Stomach (tissue), 8 donors: ENCODE measurements at regions not wholly inside any gene's neighbourhood (a gene's known extent, or its start where the extent isn't known, plus 50 kb on each side); places are given as distances from the start of the nearest gene placed in this dataset.

Experiments used
- DNase-seq, 2 donors: peaks; one replicate each; pipeline versions ENCODE4 v3.0.0 to v3.0.0-alpha.2; 2013 to 2019
- H3K27ac ChIP-seq, 5 donors: fragments of 200-600 bp in 4 of 5; sonication (generic) in 4 of 5; one replicate each; pipeline ENCODE4 v1.5.1; 2013 to 2019; ENCODE audit warnings: mild to moderate bottlenecking in 1 of 5, moderate library complexity in 1 of 5
- H3K27me3 ChIP-seq, 3 donors: fragments of 200-600 bp; sonication (generic); one replicate each; pipeline ENCODE4 v1.5.1; 2017 to 2019; ENCODE audit warnings: mixed run types in 1 of 3
- H3K36me3 ChIP-seq, 4 donors: fragments of 200-600 bp; sonication (generic); 1 replicate in 3 of 4; 2 replicates in 1 of 4; pipeline ENCODE4 v1.5.1; 2016 to 2019
- H3K4me1 ChIP-seq, 4 donors: fragments of 200-600 bp; sonication (generic); one replicate each; pipeline ENCODE4 v1.5.1; 2016 to 2019
- H3K4me3 ChIP-seq, 4 donors: fragments of 200-600 bp; sonication (generic) in 3 of 4; one replicate each; pipeline ENCODE4 v1.5.1; 2016 to 2019; ENCODE audit warnings: mild to moderate bottlenecking in 1 of 4
- H3K9me3 ChIP-seq, 4 donors: fragments of 200-600 bp; sonication (generic); one replicate each; pipeline ENCODE4 v1.5.1; 2016 to 2019
- CTCF ChIP-seq, 7 experiments: fragments of 450-650 bp in 4 of 7; fragments of 200-600 bp in 3 of 7; sonication (generic) in 3 of 7; IDR thresholded peaks; one replicate each; pipeline ENCODE4 v1.5.1; 2016 to 2019; ENCODE audit warnings: antibody characterized with exemption in 7 of 7, control low read depth in 2 of 7, mild to moderate bottlenecking in 1 of 7
- EP300 ChIP-seq: sonication (generic); formaldehyde crosslinking; IDR thresholded peaks from one replicate; pipeline ENCODE4 v1.6.1; 2017; ENCODE audit warnings: antibody characterized with exemption
- POLR2A ChIP-seq, 4 donors: fragments of 450-650 bp; IDR thresholded peaks; one replicate each; pipeline ENCODE4 v1.6.1; 2016; ENCODE audit warnings: antibody characterized with exemption in 4 of 4, control low read depth in 2 of 4, mild to moderate bottlenecking in 1 of 4, moderate library complexity in 1 of 4
- POLR2AphosphoS5 ChIP-seq, 3 donors: sonication (generic); formaldehyde crosslinking; IDR thresholded peaks; one replicate each; pipeline ENCODE4 v1.6.1; 2016; ENCODE audit warnings: antibody characterized with exemption in 3 of 3
- WGBS, 5 donors: extraction: QIAGEN DNeasy Blood & Tissue Kit in 3 of 5; methylation state at CpG; one replicate each; pipeline versions ENCODE4 v1.1.5 to v1.1.7; 2013 to 2018; 5-methylcytosine and 5-hydroxymethylcytosine counted together
- intact Hi-C: fragments of 100-400 bp; cut with DNase I; formaldehyde crosslinking; loops from one replicate; pipeline ENCODE4 v1.15.1; 2023; ENCODE audit warnings: low total_unique reads
- donor health status: healthy with polysubstance abuse.
- donor health status: Bipolar disorder and iron deficiency.
- donor health status: healthy.

DNA sequence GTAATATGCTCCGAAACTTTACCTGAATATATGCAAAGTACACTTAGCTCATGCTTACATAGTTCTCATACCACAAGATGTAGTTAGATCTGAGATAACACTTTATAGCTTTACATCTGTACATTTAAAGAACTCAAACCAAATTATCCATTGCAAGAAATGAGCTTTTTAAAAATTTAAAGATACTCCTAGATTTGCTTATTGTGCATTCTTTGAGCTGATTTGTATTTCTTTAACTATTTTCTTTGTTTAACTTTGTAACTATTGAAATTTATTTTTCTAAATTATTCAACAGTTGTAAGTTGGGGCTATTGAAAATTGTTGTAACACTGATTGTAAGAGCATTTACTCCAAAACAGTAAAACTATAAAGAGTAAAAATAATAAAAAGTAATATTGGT lies 340.2 kb upstream of the NOVA1 start:
- WGBS, 5 donors = 64 to 95% (median 85%) methylated on average over 1 of the region's 1 CpG
- H3K36me3 ChIP-seq = no peaks in the 10 kb centered on the region
- H3K4me3 ChIP-seq = no peak overlapping the region
- H3K27ac ChIP-seq = no peak overlapping the region
- no peaks in the 10 kb centered on the region for H3K4me1 ChIP-seq
- H3K27me3 ChIP-seq = no peaks in the 10 kb centered on the region
- intact Hi-C loops = no loop called here
- H3K9me3 ChIP-seq = no peaks in the 10 kb centered on the region
- DNase-seq = no peak
- TF ChIP-seq POLR2AphosphoS5 (IDR thresholded peaks at IDR 0.05) (no peak), EP300 (no peak), POLR2A (IDR thresholded peaks at IDR 0.05) (no peak), CTCF (IDR thresholded peaks at IDR 0.05) (no peak)

DNA sequence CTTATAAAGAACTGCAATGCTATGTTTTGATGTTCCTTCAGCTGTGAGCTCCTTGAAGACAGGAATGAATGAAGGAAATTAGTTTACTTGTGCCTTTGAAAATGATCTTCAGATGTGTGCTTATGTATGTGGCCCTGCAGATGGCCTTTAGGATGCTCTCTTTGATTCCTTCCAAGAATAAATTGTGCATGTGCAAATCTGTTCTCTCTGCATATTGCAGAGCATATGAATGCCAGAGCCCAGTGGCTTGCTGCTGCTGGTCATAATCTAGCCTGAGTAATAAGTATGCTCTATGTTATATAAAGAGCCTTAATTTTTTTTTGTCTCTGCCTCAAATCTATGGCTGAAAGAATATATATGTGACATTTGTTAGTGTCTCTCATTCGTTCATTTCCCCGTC lies 341.9 kb upstream of the NOVA1 start:
- Histone ChIP-seq H3K9me3 (no peaks in the 10 kb centered on the region), H3K4me3 (no peak overlapping the region), H3K36me3 (no peaks in the 10 kb centered on the region), H3K27me3 (no peaks in the 10 kb centered on the region), H3K27ac (no peak overlapping the region), H3K4me1 (no peaks in the 10 kb centered on the region)
- 79 to 91% (median 86%) methylated on average over 2 of the region's 2 CpGs for WGBS, 5 donors
- no peak for DNase-seq
- TF ChIP-seq EP300 = no peak
- no peak for TF ChIP-seq POLR2A (IDR thresholded peaks at IDR 0.05)
- TF ChIP-seq POLR2AphosphoS5 (IDR thresholded peaks at IDR 0.05) = no peak
- TF ChIP-seq CTCF (IDR thresholded peaks at IDR 0.05) = no peak
- intact Hi-C loops = no loop called here

- no peaks in the 10 kb centered on the region for H3K36me3 ChIP-seq
- H3K9me3 ChIP-seq = no peaks in the 10 kb centered on the region
- intact Hi-C loops = no loop called here
- H3K27me3 ChIP-seq = no peaks in the 10 kb centered on the region
- H3K4me3 ChIP-seq = no peak overlapping the region
- H3K4me1 ChIP-seq = no peaks in the 10 kb centered on the region
- H3K27ac ChIP-seq = no peak overlapping the region
- 71 to 86% (median 80%) methylated on average over 2 of the region's 2 CpGs for WGBS, 5 donors
- DNase-seq = no peak
- no peak for TF ChIP-seq CTCF (IDR thresholded peaks at IDR 0.05)
- TF ChIP-seq EP300 = no peak
- TF ChIP-seq POLR2A (IDR thresholded peaks at IDR 0.05) = no peak
- TF ChIP-seq POLR2AphosphoS5 (IDR thresholded peaks at IDR 0.05) = no peak
Measured at GRCh38 chr14:26941521-26941920, 343.7 kb upstream of the NOVA1 start.

GRCh38 chr14:26947265-26947664 lies 349.4 kb upstream of the NOVA1 start:
- H3K4me3 ChIP-seq = no peak overlapping the region
- no peaks in the 10 kb centered on the region for H3K36me3 ChIP-seq
- H3K27me3 ChIP-seq = no peaks in the 10 kb centered on the region
- H3K27ac ChIP-seq = no peak overlapping the region
- TF ChIP-seq EP300 = no peak
- TF ChIP-seq POLR2A (IDR thresholded peaks at IDR 0.05) = no peak
- no peak for TF ChIP-seq CTCF (IDR thresholded peaks at IDR 0.05)
- no peak for TF ChIP-seq POLR2AphosphoS5 (IDR thresholded peaks at IDR 0.05)
- intact Hi-C loops = no loop called here
- no peak for DNase-seq
- 34 to 52% (median 50%) methylated on average over 1 of the region's 1 CpG for WGBS, 5 donors
- no peaks in the 10 kb centered on the region for H3K4me1 ChIP-seq
- no peaks in the 10 kb centered on the region for H3K9me3 ChIP-seq
